C4-2B (cell line): ENCODE measurements at regions not wholly inside any gene's neighbourhood (a gene's known extent, or its start where the extent isn't known, plus 50 kb on each side); places are given as distances from the start of the nearest gene placed in this dataset.

Source experiments
- H3K27ac ChIP-seq: fragments of 450-650 bp; 2 replicates; pipeline ENCODE4 v1.5.1; 2017
- ZFX ChIP-seq: fragments of 450-650 bp; IDR thresholded peaks from 2 replicates; pipeline ENCODE4 v1.6.1; 2017
- TF ChIP-seq, protein P1 (sequence below): fragments of 450-650 bp; conservative IDR thresholded peaks from 2 replicates; pipeline ENCODE4 v1.5.1; 2017; ENCODE audit warnings: mild to moderate bottlenecking

DNA sequence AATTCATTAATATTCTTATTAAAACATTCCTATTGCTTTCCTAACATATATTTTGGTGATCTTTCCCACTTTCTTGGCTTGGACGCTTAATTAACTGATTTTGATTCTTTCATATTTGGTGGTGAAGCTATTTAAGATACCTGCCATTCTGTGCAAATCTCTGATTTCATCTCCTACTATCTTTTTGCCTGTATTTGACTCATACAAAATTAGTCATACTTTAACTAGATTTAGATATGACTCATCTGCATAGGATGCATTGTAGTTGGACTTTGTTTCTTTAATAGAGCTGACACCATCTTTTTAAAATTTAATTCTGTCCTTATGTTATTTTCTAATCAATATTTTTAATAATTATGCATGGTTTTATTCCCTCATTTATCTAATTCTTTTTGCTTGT, 93.8 kb upstream of the PLPPR4 start:
- no peak for TF ChIP-seq ZFX
- TF ChIP-seq, protein P1, sequence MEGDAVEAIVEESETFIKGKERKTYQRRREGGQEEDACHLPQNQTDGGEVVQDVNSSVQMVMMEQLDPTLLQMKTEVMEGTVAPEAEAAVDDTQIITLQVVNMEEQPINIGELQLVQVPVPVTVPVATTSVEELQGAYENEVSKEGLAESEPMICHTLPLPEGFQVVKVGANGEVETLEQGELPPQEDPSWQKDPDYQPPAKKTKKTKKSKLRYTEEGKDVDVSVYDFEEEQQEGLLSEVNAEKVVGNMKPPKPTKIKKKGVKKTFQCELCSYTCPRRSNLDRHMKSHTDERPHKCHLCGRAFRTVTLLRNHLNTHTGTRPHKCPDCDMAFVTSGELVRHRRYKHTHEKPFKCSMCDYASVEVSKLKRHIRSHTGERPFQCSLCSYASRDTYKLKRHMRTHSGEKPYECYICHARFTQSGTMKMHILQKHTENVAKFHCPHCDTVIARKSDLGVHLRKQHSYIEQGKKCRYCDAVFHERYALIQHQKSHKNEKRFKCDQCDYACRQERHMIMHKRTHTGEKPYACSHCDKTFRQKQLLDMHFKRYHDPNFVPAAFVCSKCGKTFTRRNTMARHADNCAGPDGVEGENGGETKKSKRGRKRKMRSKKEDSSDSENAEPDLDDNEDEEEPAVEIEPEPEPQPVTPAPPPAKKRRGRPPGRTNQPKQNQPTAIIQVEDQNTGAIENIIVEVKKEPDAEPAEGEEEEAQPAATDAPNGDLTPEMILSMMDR = no peak
- no peak overlapping the region for H3K27ac ChIP-seq

DNA sequence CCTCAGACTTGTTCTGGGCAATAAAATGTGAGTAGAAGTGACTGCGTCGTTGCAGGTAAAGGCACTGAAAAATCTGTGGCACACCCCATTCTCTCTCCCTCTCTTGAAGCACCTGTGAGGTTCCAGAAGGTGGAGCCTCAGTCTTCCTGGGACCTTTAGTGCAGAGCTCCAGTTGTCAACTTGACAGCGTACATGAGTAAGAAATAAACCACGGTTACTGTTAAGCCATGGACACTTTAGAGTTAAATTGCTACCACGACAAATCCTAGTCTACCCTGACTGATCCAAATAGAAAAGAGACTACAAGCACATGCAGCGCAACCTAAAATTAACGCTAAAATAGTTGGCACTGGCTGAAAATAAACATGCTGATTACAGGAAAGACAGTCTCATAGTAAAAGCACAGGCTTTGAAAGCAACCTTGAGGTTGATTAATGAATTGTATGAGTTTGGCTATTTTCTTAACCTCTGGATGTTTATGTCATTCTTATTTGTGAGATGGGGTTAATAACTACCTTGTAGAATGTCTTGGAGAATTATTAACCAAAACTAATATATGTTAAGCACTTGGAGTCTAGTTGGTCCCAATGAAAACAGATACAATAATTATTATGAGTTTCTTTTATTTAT, 93.0 kb upstream of the PLPPR4 start:
- TF ChIP-seq, protein P1 = peak; percentile 20
- no peak for TF ChIP-seq ZFX
- no peak overlapping the region for H3K27ac ChIP-seq

DNA sequence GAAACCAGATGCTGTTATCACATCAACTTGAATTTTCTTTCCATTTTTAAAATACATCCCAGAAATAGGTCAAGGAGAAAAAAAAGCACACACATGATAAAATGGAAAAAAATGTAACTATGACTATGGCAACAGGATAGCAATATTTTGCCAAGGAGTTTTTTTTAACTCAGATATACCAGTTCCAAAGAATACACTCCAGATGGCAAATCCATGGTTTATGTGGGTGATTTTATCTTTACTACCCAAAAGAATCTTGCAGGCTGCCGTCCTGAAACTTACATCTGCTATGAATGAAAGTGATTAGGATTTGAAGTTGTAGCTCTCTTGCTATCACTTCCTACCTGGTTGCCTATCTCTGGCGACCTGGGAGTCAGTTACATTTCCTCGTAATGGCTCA, 91.0 kb upstream of the PLPPR4 start:
- H3K27ac ChIP-seq = no peak overlapping the region

DNA sequence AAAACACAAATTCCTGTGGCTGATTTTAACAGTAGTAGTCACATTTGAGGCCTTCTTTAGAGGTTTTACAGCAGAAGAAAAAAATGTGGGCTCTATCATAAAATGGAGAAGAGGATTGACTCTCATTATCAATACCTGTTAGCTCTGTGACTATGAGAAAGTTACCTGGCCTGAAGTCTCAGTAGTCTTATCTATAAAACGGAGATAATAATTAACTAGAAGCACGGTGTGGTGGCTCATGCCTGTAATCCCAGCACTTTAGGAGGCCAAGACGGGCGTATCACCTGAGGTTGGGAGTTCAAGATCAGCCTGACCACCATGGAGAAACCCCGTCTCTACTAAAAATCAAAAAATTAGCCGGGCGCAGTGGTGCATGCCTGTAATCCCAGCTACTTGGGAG, 90.4 kb upstream of the PLPPR4 start:
- TF ChIP-seq, protein P1 = no peak
- TF ChIP-seq ZFX = no peak
- H3K27ac ChIP-seq = no peak overlapping the region

More for the DNA sequence above, 91.0 kb upstream of the PLPPR4 start:
- TF ChIP-seq, protein P1 = no peak

DNA sequence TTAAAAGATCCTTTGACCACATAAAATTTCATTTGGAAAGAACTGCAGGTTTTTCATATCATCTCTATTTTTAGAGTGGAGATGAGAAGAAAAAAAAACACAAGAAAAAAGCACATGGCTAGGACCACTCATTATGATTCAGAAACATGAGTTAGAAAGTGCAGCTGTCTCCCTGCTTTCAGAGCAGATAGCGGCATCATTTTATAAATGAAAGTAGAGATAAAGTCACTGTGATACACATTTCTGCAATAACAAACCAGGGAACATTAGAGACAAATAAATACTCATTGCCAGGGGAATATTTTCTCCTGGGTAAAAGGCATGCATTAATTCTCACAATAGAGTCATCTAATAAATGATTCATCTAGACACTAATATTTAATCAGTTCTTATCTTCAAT, 87.5 kb upstream of the PLPPR4 start:
- H3K27ac ChIP-seq = no peak overlapping the region
- no peak for TF ChIP-seq ZFX
- TF ChIP-seq, protein P1 = no peak

DNA sequence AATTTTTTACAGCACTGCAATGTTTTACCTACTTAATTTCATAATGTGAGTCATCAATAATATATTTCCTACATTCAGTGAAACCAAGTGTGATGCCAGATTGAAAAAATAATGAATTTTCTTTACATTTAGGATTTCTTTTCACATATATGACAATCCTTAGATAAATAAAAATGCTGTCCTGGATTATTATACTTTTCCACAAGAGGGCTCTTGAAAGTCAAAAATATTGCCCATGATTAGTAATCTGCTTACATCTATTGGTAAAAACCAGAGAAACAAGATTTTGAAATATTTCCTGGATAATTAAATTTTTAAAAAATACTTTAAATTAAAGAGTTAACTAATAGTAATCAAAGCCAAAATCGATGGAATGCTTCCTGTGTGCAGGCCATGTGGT, 86.8 kb upstream of the PLPPR4 start:
- TF ChIP-seq, protein P1 = peak; percentile 42
- TF ChIP-seq ZFX = no peak
- no peak overlapping the region for H3K27ac ChIP-seq

DNA sequence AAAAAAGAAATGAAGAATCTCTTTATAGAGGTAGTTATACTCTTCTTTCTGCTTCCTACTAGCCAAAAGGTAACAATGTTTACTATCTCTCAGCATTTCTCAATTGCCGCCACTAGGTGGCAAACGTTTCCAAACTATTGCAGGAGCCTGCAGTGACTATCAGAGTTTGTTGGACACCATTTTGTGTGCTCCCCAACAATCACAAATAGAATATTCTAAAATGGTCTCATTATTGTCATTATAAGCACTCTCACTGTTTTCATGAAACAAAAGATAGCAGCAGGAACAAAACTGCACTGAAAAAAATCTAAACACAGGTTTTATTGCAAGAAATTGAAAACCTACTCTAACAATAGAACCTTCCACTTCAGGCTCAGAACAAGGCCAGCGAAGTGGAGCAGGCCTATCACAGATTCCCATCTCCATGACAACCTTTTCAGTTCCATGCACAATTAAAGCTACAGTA, 83.9 kb upstream of the PLPPR4 start:
- H3K27ac ChIP-seq = no peak overlapping the region
- TF ChIP-seq, protein P1 = peak; percentile 87
- TF ChIP-seq ZFX = no peak
